SK-N-MC (cell line): ENCODE measurements at regions not wholly inside any gene's neighbourhood (a gene's known extent, or its start where the extent isn't known, plus 50 kb on each side); places are given as distances from the start of the nearest gene placed in this dataset.

Experiments used
- EZH2 ChIP-seq: fragments of 200-600 bp; sonication (generic); IDR thresholded peaks from one replicate; pipeline ENCODE4 v1.6.1; 2017; ENCODE audit warnings: antibody characterized with exemption
- FOXP2 ChIP-seq: optimal IDR thresholded peaks from 2 replicates; pipeline ENCODE3; 2011; ENCODE audit warnings: mild to moderate bottlenecking, moderate library complexity; ENCODE audit not compliant: insufficient read depth; ENCODE audit errors: extremely low read length, control extremely low read depth
- POLR2AphosphoS5 ChIP-seq: IDR thresholded peaks from 2 replicates; pipeline ENCODE4 v1.6.1; 2012; ENCODE audit warnings: mild to moderate bottlenecking, low read depth, low read length, borderline replicate concordance

GRCh38 chr12:110993434-110993833 lies 73.1 kb upstream of the MYL2 start:
- TF ChIP-seq EZH2, result no peak
- TF ChIP-seq POLR2AphosphoS5, result no peak
- no peak for TF ChIP-seq FOXP2
